Keratinocyte (primary cell): ENCODE measurements at regions not wholly inside any gene's neighbourhood (a gene's known extent, or its start where the extent isn't known, plus 50 kb on each side); places are given as distances from the start of the nearest gene placed in this dataset.

Experiments used
- DNase-seq: peaks from one replicate; pipeline ENCODE4 v3.0.0-alpha.2; 2011; ENCODE audit warnings: low read depth, missing footprints, low spot score
- FAIRE-seq: peaks from 2 replicates; lab custom pipeline; 2011; peaks lifted over from hg19 to GRCh38; lab: Jason Lieb, UNC
- H2AFZ ChIP-seq: 2 replicates; pipeline ENCODE4 v1.6.0; 2012; ENCODE audit warnings: low read length, control low read depth, inconsistent platforms; ENCODE audit not compliant: control insufficient read depth
- H3K27ac ChIP-seq: 2 replicates; pipeline ENCODE4 v1.5.1; 2011; ENCODE audit warnings: low read length; ENCODE audit not compliant: control insufficient read depth, insufficient read depth
- H3K27me3 ChIP-seq: 3 replicates; pipeline ENCODE4 v1.6.0; 2011; ENCODE audit warnings: low read length; ENCODE audit not compliant: control insufficient read depth, insufficient read depth; ENCODE audit errors: extremely low read depth
- H3K36me3 ChIP-seq, 2 experiments: 2 replicates in 1 of 2; 3 replicates in 1 of 2; pipeline ENCODE4 v1.5.1; 2011; ENCODE audit warnings: low read length in 2 of 2, mild to moderate bottlenecking in 1 of 2; ENCODE audit not compliant: control insufficient read depth in 2 of 2, insufficient read depth in 2 of 2; ENCODE audit errors: extremely low read depth in 1 of 2
- H3K4me1 ChIP-seq: 3 replicates; pipeline ENCODE4 v1.5.1; 2011; ENCODE audit warnings: low read length; ENCODE audit not compliant: control insufficient read depth, insufficient read depth; ENCODE audit errors: extremely low read depth
- H3K4me2 ChIP-seq: 3 replicates; pipeline ENCODE4 v1.6.0; 2011; ENCODE audit warnings: low read depth, low read length; ENCODE audit not compliant: control insufficient read depth, insufficient read depth; ENCODE audit errors: extremely low read depth
- H3K4me3 ChIP-seq, 3 experiments: fragments of 200-600 bp in 1 of 3; sonication (generic) in 1 of 3; 2 replicates in 2 of 3; 3 replicates in 1 of 3; pipeline ENCODE4 v1.5.1; 2011 to 2016; ENCODE audit warnings: low read length in 3 of 3, mild to moderate bottlenecking in 3 of 3, control low read depth in 2 of 3, inconsistent platforms in 1 of 3, low read depth in 1 of 3, mixed read lengths in 1 of 3, mixed run types in 1 of 3, moderate library complexity in 1 of 3; ENCODE audit not compliant: control insufficient read depth in 2 of 3, insufficient read depth in 2 of 3; ENCODE audit errors: extremely low read depth in 1 of 3
- H3K79me2 ChIP-seq: 2 replicates; pipeline ENCODE4 v1.6.0; 2012; ENCODE audit warnings: low read length; ENCODE audit not compliant: control insufficient read depth, insufficient read depth
- H3K9ac ChIP-seq: 3 replicates; pipeline ENCODE4 v1.6.0; 2011; ENCODE audit warnings: low read length; ENCODE audit not compliant: control insufficient read depth, insufficient read depth; ENCODE audit errors: extremely low read depth
- H3K9me1 ChIP-seq: 3 replicates; pipeline ENCODE4 v1.6.0; 2011; ENCODE audit warnings: low read length; ENCODE audit not compliant: control insufficient read depth, insufficient read depth; ENCODE audit errors: extremely low read depth
- H3K9me3 ChIP-seq: 2 replicates; pipeline ENCODE4 v1.5.1; 2012; ENCODE audit warnings: low read depth, low read length; ENCODE audit not compliant: control insufficient read depth
- H4K20me1 ChIP-seq: 3 replicates; pipeline ENCODE4 v1.6.0; 2011; ENCODE audit warnings: low read length; ENCODE audit not compliant: control insufficient read depth, insufficient read depth; ENCODE audit errors: extremely low read depth
- EZH2 ChIP-seq: IDR thresholded peaks from one replicate; pipeline ENCODE4 v1.6.1; 2012; ENCODE audit warnings: inconsistent platforms, mild to moderate bottlenecking, low read length, moderate library complexity
- dilution Hi-C: fragments of 300-500 bp; cut with MboI; formaldehyde crosslinking; loops from one replicate; pipeline ENCODE4 v1.7.0; 2020; ENCODE audit warnings: low sequenced_read_pairs; ENCODE audit not compliant: extremely low pct_ligation_motif_present
- TF ChIP-seq, protein P1 (sequence below), 3 experiments: IDR thresholded peaks in 1 of 3; conservative IDR thresholded peaks in 1 of 3; optimal IDR thresholded peaks in 1 of 3; 2 replicates in 2 of 3; 3 replicates in 1 of 3; pipeline versions ENCODE3 to v1.5.1; 2011; ENCODE audit warnings: low read length in 3 of 3, mild to moderate bottlenecking in 3 of 3, moderate library complexity in 2 of 3, control low read depth in 1 of 3, inconsistent platforms in 1 of 3; ENCODE audit not compliant: insufficient read depth in 2 of 3; ENCODE audit errors: extremely low read depth in 1 of 3

DNA sequence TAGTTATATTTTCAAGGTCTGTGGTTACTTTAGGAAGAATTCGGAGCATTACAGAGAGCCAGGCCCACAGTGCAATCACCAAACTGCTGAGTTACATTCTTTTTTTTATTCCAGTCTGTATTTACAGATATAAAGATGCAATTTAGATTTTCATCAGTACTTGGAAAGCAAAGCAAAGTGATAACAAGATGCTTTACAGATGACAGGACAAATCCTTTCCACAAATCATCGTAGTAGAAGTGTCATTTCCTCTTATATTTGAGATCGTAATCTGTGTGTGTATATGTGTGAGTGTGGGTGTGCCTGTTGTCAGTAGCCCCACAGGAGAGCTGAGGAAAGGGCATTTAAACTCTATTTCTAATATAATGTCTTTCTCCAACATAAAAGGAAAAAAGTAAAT is 1893.7 kb downstream of the STIM2 start:
- no peak overlapping the region for H3K4me3 ChIP-seq
- no peaks in the 10 kb centered on the region for H3K36me3 ChIP-seq
- TF ChIP-seq EZH2 = no peak
- TF ChIP-seq, protein P1, sequence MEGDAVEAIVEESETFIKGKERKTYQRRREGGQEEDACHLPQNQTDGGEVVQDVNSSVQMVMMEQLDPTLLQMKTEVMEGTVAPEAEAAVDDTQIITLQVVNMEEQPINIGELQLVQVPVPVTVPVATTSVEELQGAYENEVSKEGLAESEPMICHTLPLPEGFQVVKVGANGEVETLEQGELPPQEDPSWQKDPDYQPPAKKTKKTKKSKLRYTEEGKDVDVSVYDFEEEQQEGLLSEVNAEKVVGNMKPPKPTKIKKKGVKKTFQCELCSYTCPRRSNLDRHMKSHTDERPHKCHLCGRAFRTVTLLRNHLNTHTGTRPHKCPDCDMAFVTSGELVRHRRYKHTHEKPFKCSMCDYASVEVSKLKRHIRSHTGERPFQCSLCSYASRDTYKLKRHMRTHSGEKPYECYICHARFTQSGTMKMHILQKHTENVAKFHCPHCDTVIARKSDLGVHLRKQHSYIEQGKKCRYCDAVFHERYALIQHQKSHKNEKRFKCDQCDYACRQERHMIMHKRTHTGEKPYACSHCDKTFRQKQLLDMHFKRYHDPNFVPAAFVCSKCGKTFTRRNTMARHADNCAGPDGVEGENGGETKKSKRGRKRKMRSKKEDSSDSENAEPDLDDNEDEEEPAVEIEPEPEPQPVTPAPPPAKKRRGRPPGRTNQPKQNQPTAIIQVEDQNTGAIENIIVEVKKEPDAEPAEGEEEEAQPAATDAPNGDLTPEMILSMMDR (optimal IDR thresholded peaks at IDR 0.05 in 1 of 3, IDR thresholded peaks at IDR 0.05 in 1 of 3, conservative IDR thresholded peaks at IDR 0.05 in 1 of 3; ENCODE audit: extremely low read depth in 1 of 3, insufficient read depth in 2 of 3, low read length in 3 of 3) = no peak
- dilution Hi-C loops = no loop called here
- H4K20me1 ChIP-seq = no peaks in the 10 kb centered on the region
- no peaks in the 10 kb centered on the region for H3K4me1 ChIP-seq
- no peaks in the 10 kb centered on the region for H3K27me3 ChIP-seq
- no peak overlapping the region for H3K4me2 ChIP-seq
- H3K9me3 ChIP-seq = no peaks in the 10 kb centered on the region
- no peak overlapping the region for H3K27ac ChIP-seq
- H3K9ac ChIP-seq = no peak overlapping the region
- no peaks in the 10 kb centered on the region for H3K79me2 ChIP-seq
- DNase-seq (no peak), FAIRE-seq (no peak)
- H2AFZ ChIP-seq = no peak overlapping the region
- no peaks in the 10 kb centered on the region for H3K9me1 ChIP-seq

GRCh38 chr4:28755081-28755480 is 1894.4 kb downstream of the STIM2 start:
- no peaks in the 10 kb centered on the region for H3K9me1 ChIP-seq
- H3K9me3 ChIP-seq = no peaks in the 10 kb centered on the region
- FAIRE-seq (no peak), DNase-seq (no peak)
- no peaks in the 10 kb centered on the region for H4K20me1 ChIP-seq
- no peak for TF ChIP-seq EZH2
- TF ChIP-seq, protein P1 (optimal IDR thresholded peaks at IDR 0.05 in 1 of 3, IDR thresholded peaks at IDR 0.05 in 1 of 3, conservative IDR thresholded peaks at IDR 0.05 in 1 of 3; ENCODE audit: extremely low read depth in 1 of 3, insufficient read depth in 2 of 3, low read length in 3 of 3) = no peak
- H3K36me3 ChIP-seq = no peaks in the 10 kb centered on the region
- no peak overlapping the region for H3K4me2 ChIP-seq
- no peak overlapping the region for H3K9ac ChIP-seq
- H2AFZ ChIP-seq = no peak overlapping the region
- no peaks in the 10 kb centered on the region for H3K4me1 ChIP-seq
- no peak overlapping the region for H3K4me3 ChIP-seq
- H3K79me2 ChIP-seq = no peaks in the 10 kb centered on the region
- no peaks in the 10 kb centered on the region for H3K27me3 ChIP-seq
- no peak overlapping the region for H3K27ac ChIP-seq
- dilution Hi-C loops = no loop called here
